HG03060 (cell line): ENCODE measurements at regions not wholly inside any gene's neighbourhood (a gene's known extent, or its start where the extent isn't known, plus 50 kb on each side); places are given as distances from the start of the nearest gene placed in this dataset.
"Not testable (repeated sequence)": the region's sequence is repeated elsewhere in the genome, so short reads cannot be mapped to it uniquely, and the experiment has no call there.

ENCODE experiments used
- ATAC-seq: cut with Tn5 transposase; IDR thresholded peaks from one replicate; pipeline ENCODE4 v1.9.1; 2021; ENCODE audit warnings: low read depth, moderate number of reproducible peaks; ENCODE audit not compliant: unreplicated experiment

DNA sequence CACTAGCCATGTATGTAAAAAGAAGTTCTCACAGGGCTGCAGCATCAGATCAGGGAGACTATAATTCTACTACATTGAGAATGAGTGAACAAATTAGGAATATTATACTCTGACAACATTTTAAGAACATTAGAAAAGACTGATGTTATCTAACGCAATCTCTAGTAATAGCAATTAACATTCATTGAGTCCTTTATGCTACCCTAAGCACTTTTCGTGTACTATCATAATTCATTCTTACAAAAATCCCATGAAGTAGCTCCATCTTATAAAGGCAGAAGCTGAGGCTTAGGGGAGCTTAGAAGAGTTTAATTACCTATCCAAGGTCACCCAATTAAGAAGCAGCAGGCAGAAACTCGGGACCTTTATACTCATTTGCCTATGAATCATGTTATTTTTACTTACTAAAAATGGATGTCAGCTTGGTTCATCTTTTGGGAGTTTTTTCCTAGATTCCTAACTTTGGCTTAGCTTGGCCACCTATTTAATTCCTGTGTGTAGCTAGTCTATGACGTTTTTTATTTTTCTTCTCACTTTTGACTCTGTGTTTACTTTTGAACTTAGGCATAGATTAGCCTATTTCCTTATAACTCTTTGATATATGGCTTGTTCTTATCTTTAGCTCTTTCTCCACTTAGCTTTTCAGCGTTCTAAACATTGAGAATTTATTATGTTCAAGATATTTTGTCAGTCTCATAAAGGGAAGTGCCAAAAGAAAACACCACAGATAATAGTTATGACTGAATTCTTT, 333.5 kb upstream of the DCN start:
- ATAC-seq: no peak

DNA sequence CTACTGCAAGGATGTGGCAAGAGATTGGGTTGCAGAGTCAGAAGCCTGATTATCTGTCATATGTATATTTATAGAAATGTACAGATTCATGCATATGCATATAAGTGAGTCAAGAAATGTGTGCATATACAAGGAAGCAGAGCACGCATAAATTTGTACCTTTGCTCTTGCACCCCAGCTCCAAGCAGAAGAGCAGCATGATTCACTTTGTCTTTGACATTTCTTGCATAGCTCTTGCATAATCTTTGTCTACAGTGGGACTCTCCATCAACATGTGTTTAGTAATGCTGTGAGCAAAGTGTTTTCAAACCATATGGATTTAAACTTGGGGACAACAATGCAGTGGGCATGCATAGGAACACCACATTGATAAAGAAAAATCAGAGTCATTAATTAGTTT, 330.7 kb upstream of the DCN start:
- no peak for ATAC-seq

DNA sequence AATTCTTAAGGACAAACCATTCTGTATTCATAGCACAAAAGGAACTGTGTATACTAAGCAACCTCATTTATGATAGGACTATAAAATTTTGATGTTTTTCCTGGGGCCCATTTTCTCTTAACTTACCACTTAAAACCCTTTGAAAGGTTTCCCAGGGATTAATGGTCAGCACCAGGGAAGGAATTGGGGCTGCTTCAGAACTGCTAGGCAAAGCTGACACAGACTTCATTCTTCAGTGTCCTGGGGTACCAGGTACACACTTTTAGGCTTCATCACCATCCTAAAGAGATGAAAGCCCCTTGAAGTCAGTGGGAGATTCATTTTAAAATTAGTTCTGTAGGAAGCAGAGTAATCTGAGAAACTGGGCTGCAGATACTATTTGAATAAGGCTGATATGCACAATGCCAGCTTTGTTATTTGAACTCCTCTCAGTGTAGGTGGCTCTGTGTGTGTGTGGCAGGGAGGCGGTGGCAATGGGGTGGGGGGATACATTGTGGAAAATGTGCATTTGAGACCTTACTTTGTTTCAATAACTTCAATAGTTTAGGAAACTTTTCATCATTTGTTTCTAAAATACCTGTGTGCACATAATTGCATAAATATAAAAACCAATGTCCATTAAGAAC, 329.3 kb upstream of the DCN start:
- ATAC-seq: no peak

DNA sequence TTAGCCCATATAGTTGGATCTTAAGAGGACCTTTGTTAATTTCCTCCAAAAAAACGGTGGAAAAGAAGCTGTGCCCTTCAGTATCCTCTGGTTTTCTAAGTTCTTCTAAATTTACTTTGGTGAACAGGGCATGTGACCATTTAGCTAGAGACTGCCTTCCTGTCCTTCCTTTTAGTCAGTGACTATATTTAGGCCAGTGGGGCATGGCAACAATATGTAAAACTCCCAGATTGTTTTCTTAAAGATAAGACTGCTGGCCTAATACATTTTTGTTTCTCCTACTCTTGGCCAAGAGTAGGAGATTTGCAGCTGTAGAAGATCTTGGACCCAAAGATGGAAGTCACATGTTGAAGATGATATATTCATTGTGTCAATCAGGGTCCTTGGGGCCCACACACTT, 325.1 kb upstream of the DCN start:
- no peak for ATAC-seq

DNA sequence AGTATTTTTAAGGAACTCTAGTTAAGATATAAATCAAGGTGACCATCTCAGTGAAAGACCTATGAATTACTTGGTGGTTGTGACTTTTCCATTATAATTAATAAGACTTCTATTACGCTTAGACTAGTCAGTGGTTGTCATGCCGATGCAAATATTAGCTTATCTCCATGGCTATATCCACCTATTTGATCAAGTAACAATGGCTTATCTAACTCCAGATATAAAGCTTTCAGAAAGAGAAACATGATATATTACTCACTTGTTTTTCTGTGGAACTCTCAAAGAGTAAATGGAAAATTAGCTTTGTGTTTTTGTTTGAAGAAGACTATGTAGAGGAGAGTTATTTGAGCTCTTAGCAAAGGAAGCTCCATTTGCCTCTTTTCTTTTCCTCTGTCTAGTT, 323.8 kb upstream of the DCN start:
- no peak for ATAC-seq

DNA sequence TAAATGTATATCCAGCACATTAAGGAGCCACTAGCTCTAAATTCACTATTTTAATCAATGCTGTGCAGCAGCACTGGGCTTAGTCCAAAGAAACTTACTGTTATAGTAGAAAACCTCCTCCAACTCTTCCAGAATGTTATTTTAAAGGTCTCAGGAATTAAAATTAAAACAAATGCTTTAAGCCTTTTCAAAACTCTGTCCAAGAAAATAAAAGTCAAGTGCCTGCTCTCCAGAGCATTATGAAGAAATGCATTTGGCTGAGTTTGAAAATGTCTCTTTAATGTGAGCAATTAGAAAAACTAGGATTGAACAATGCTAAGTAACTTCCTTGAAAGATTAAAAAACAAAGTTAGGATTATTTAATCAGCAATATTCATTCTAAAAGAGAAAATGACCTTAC, 322.4 kb upstream of the DCN start:
- ATAC-seq: no peak

DNA sequence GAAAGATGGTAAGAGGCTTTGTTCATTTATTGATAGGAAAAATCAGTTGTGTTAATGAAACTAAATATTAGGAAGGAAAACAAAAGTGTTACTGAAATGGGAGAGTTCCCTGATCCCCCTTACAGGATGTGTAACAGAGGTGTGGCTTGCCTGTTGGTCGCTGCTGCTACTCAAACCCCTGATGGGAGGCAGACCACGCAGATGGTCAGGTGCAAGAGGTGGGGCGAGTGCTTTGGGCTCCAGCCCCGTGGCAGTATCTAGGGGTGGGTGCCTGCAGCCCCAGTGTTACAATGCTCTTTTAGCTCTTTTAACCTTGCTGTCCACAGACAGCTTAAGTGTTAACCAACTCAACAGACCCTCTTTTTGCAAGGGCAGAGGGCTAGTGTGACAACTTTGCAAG, 319.6 kb upstream of the DCN start:
- no peak for ATAC-seq

DNA sequence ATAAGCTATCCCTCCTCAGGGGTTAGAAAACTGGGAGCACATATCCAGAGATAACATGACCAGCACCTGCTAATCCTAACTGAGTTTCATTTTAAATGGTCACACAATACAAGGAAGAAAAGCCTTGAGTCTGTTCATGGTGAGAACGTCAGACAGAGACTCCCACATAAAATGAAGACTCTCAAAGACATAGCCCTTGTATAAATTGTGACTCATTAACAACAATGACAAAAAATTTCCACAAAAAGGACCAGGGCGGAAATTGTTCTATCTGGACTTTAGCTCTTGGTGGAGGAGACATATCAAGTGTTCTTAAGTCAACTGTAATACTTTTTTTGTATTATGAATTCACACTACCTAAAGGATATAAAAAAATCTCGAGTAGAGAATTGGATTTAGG, 313.7 kb upstream of the DCN start:
- no peak for ATAC-seq

DNA sequence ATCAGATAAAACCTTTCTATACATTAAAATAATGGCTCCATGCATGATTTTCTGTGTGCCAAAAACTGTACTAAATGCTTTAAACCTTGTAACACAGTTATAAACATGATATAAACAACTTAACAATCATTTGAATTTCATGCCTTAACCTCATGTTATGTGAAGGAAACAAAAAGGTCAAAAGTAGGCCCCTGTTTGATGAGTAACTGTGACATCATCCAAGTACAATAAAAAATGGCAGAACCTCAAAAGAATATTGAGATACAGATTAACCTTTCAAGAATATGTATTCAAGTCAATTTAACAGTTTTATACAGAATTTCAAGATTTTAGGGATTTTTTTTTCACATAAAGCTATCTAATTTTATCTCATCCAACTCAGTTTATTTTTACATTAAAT, 310.7 kb upstream of the DCN start:
- no peak for ATAC-seq

DNA sequence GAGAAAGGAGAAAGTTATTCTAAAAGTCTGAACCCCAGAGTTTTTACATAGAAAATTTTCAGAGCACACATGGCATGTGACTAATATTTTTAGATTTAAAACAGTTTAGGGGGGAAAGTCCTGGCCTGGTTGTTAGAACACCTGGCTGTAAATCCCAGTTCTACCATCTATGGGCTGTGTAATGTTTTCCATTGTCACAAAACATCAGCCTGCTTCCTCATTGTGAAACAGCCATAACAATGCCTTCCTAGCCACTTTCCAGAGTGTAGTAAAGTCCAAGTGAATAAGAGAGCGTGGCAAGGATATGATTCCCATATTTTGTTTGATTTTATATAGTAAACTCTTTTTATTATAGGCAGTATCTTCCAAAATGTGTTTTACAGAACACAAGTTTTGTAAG, 310.0 kb upstream of the DCN start:
- no peak for ATAC-seq

- ATAC-seq: no peak
Observed at GRCh38 chr12:91490667-91491311, 308.2 kb upstream of the DCN start.

DNA sequence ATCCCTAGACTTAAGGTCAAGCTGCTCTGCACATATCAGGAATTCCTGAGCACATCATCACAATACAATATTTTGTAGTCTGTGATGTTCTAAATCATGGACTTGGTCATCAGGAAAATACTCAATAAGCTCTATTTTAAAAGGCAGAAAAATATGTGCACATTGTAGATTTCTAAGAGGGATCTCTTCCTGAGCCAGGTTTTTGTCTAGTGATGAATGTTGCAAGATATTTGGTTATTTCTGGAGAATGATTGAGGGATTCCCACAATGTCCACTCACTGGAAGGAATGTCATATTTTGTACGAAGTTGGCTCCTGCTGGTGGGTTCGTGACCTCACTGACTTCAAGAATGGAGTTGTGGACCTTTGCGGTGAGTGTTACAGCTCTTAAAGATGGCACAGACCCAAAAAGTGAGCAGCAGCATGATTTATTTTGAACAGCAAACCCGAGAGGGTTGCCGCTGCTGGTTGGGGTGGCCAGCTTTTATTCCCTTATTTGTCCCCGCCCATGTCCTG, 300.9 kb upstream of the DCN start:
- no peak for ATAC-seq

DNA sequence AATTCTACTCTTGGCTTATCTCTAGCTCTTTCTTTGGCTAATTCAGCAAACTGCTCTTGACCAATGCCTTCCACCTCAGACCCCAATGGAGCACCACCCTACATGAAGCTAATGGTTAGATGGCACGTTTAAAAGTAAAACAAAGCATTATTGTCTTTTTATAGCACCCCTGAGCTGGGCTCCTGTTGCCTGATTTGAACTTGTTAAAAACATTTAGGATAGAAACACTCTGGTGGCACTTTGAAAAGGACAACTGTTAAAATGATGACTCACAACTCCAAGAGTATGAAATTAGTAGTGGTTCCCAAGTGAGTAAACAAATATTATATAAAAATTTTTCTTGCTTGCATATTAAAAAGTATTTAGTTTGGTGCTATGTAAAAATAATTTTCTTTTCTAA, 299.6 kb upstream of the DCN start:
- no peak for ATAC-seq

DNA sequence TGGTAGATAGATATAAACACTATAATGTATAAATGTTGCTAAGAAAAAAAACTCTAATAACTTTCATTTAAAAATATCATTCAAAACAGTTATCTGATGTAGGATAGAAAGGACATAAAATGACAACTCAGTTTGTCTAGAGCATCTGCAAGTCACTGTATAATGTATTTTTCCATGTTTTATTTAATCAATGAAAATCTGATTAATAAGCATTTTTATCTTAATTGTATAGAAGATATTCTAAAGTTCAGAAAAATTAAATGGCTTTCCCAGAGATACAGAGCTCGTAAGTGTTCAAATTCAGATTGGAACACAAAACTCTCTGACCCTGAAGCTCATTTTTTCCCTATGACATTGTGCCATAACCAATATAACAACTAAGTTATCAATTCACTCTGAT, 295.9 kb upstream of the DCN start:
- no peak for ATAC-seq

DNA sequence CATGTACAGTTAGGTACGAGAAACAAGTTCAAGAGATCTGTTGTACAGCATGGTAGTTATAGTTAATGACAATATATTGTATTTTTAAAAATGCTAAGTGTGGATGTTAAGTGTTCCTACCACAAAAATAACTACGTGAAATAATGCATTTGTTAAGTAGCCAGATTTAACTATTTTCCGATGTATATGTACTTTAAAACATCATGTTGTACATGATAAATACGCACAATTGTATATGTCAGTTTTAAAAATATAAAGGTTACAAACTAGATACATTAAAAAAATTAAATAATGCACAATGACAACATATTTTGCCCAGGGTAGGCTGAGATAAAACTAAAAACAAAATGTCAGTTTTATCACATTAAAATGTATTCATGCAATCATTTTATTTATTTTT, 285.1 kb upstream of the DCN start:
- no peak for ATAC-seq

- ATAC-seq: no peak
Observed at GRCh38 chr12:91461061-91461460, 278.4 kb upstream of the DCN start.

- ATAC-seq: no peak
Observed at GRCh38 chr12:91460469-91460868, 277.9 kb upstream of the DCN start.

DNA sequence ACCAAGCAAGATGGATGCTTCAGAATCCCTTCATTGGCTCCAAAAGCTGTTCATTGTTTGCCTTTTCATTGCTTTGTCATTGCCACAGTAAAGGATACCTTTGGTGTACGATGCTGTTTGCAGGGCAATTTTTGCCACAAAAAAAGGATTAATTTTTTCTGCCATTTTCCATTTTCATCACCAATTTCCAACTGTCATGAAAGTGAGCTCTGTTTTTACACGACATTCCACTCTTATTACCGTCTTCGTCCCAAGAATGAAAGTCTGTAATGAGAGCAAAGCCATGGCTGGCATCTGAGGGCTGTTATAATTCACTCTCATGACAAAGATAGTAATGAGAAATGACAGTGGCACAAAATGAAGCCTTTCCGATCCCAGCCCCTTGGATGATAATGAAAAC, 272.7 kb upstream of the DCN start:
- ATAC-seq: no peak

GRCh38 chr12:91454179-91454578, 271.6 kb upstream of the DCN start:
- no peak for ATAC-seq

DNA sequence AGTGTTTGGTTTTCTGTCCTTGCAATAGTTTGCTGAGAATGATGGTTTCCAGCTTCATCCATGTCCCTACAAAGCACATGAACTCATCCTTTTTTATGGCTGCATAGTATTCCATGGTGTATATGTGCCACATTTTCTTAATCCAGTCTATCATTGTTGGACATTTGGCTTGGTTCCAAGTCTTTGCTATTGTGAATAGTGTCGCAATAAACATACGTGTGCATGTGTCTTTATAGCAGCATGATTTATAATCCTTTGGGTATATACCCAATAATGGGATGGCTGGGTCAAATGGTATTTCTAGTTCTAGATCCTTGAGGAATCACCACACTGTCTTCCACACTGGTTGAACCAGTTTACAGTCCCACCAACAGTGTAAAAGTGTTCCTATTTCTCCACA, 269.8 kb upstream of the DCN start:
- not testable (repeated sequence) for ATAC-seq

DNA sequence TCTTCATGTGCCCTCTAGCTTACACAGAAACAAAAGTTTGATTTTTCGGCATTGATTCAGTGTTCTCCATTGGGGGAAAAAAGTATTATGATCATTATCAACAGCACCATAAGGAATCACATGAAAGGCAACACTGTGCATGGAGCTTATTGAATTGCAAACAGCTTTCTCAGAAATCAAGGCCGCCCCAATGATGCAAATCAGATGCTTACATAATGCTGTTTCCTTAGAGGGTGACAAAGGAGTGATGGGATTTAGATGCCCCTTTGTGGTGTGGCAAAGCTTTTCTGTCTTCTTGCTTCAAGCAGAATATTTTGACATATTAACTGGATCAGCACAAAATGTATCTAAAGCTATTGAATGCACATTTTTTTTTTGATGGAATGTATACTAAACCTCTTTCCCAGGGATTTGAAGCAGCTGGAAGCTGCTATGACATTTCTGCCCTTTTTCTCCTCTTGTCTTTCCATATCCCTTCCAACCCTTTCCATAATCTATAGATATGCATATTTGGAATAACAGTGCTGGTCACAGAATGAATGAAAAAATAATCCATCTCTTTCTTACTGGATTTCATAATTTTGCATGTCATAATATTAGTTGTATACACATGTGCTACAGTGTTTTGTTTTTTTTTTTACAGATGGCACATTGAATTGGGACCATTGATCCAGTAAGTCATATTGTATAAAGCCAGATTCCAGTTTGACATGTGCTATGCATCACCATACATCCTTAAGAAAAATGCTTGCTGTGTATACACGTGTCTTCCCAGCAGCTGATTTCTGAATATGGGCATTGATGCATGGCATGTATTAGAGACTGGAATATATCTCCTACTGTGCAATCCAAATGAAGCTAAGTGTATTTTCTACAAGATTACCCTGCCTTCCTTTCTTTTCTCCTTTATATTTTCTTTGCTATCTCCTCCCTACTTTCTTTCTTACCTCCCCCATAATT, 259.7 kb upstream of the DCN start:
- ATAC-seq: no peak
